WERI-Rb-1 (cell line): ENCODE measurements at regions not wholly inside any gene's neighbourhood (a gene's known extent, or its start where the extent isn't known, plus 50 kb on each side); places are given as distances from the start of the nearest gene placed in this dataset.
"Not testable (repeated sequence)": the region's sequence is repeated elsewhere in the genome, so short reads cannot be mapped to it uniquely, and the experiment has no call there.

Experiments used
- DNase-seq: peaks from one replicate; pipeline ENCODE4 v3.0.0-alpha.2; 2020
- H3K27ac ChIP-seq: fragments of 250-450 bp; sonication (Bioruptor Pico); 2 replicates; pipeline ENCODE4 v1.5.1; 2020; ENCODE audit warnings: mild to moderate bottlenecking, moderate library complexity
- H3K27me3 ChIP-seq: fragments of 250-450 bp; sonication (Bioruptor Pico); 2 replicates; pipeline ENCODE4 v1.5.1; 2021; ENCODE audit warnings: mild to moderate bottlenecking, low read depth, moderate library complexity; ENCODE audit not compliant: insufficient read depth, severe bottlenecking
- H3K36me3 ChIP-seq: fragments of 250-450 bp; sonication (Bioruptor Pico); 2 replicates; pipeline ENCODE4 v1.5.1; 2020; ENCODE audit warnings: mild to moderate bottlenecking, moderate library complexity
- H3K4me3 ChIP-seq: 2 replicates; pipeline ENCODE4 v1.5.1; 2011; ENCODE audit warnings: low read depth, mild to moderate bottlenecking, control low read depth, low read length
- H3K9me3 ChIP-seq: fragments of 250-450 bp; sonication (Bioruptor Pico); 2 replicates; pipeline ENCODE4 v1.5.1; 2021; ENCODE audit warnings: mild to moderate bottlenecking, moderate library complexity; ENCODE audit not compliant: severe bottlenecking
- CTCF ChIP-seq: IDR thresholded peaks from 2 replicates; pipeline ENCODE4 v1.5.1; 2011; ENCODE audit warnings: low read depth, mild to moderate bottlenecking, control low read depth, inconsistent platforms, low read length

GRCh38 chr18:35852786-35853185 lies 119.7 kb upstream of the RMP24 start:
- H3K4me3 ChIP-seq = no peak overlapping the region

GRCh38 chr18:35854095-35854494 lies 118.4 kb upstream of the RMP24 start:
- TF ChIP-seq CTCF = no peak
- no peak overlapping the region for H3K27ac ChIP-seq
- no peak for DNase-seq

More at GRCh38 chr18:35852786-35853185, 119.7 kb upstream of the RMP24 start:
- no peaks in the 10 kb centered on the region for H3K9me3 ChIP-seq
- no peaks in the 10 kb centered on the region for H3K36me3 ChIP-seq
- DNase-seq = no peak
- TF ChIP-seq CTCF = no peak
- no peak overlapping the region for H3K27ac ChIP-seq
- H3K27me3 ChIP-seq = peaks cover 14% of the 10 kb centered on the region

GRCh38 chr18:35856178-35856577 lies 116.3 kb upstream of the RMP24 start:
- TF ChIP-seq CTCF = no peak
- Histone ChIP-seq H3K27ac (no peak overlapping the region), H3K9me3 (no peaks in the 10 kb centered on the region), H3K4me3 (no peak overlapping the region), H3K36me3 (no peaks in the 10 kb centered on the region), H3K27me3 (peaks cover 14% of the 10 kb centered on the region)
- DNase-seq = no peak

More at GRCh38 chr18:35854095-35854494, 118.4 kb upstream of the RMP24 start:
- Histone ChIP-seq H3K27me3 (peaks cover 14% of the 10 kb centered on the region), H3K36me3 (no peaks in the 10 kb centered on the region), H3K9me3 (no peaks in the 10 kb centered on the region), H3K4me3 (no peak overlapping the region)

- H3K4me3 ChIP-seq, H3K27ac ChIP-seq, DNase-seq, H3K9me3 ChIP-seq, H3K36me3 ChIP-seq: not testable (repeated sequence)
- peaks cover 10% of the 10 kb centered on the region for H3K27me3 ChIP-seq
These were observed 115.8 kb upstream of the RMP24 start for GRCh38 chr18:35856721-35857120.

DNA sequence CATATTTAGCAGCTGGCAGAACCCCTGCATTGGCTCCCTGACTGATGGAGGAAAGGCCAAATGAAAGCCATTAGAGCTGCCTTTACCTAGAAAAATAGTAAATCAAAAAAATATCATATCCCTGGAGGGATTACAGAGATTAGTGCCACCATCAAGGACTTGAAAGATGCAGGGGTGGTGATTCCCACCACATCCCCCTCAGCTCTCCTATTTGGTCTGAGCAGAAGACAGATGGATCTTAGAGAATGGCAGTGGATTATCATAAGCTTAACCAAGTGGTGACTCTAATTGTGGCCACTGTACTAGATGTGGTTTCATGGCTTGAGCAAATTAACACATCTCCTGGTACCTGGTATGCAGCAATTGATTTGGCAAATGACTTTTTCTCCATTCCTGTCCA lies 114.9 kb upstream of the RMP24 start:
- H3K27ac ChIP-seq, H3K36me3 ChIP-seq, H3K4me3 ChIP-seq, DNase-seq, H3K27me3 ChIP-seq, H3K9me3 ChIP-seq: not testable (repeated sequence)

GRCh38 chr18:35861367-35862118 lies 110.9 kb upstream of the RMP24 start:
- Histone ChIP-seq H3K36me3 (no peaks in the 10 kb centered on the region), H3K9me3 (no peaks in the 10 kb centered on the region), H3K27ac (no peak overlapping the region), H3K4me3 (no peak overlapping the region), H3K27me3 (no peaks in the 10 kb centered on the region)
- no peak for TF ChIP-seq CTCF
- DNase-seq = peak; percentile 16

- no peaks in the 10 kb centered on the region for H3K9me3 ChIP-seq
- H3K27me3 ChIP-seq = no peaks in the 10 kb centered on the region
- H3K36me3 ChIP-seq = no peaks in the 10 kb centered on the region
- H3K27ac ChIP-seq = no peak overlapping the region
- no peak for TF ChIP-seq CTCF
- H3K4me3 ChIP-seq = no peak overlapping the region
- no peak for DNase-seq
These were observed 110.3 kb upstream of the RMP24 start for GRCh38 chr18:35862119-35862640.
